GM13977 (cell line): ENCODE measurements at regions not wholly inside any gene's neighbourhood (a gene's known extent, or its start where the extent isn't known, plus 50 kb on each side); places are given as distances from the start of the nearest gene placed in this dataset.

Experiments used
- DNase-seq: peaks from one replicate; pipeline ENCODE4 v3.0.0; 2012; ENCODE audit warnings: low spot score
- CTCF ChIP-seq: IDR thresholded peaks from 2 replicates; pipeline ENCODE4 v1.5.1; 2012; ENCODE audit warnings: mild to moderate bottlenecking, control low read depth; ENCODE audit not compliant: insufficient read depth; ENCODE audit errors: extremely low read depth, missing control alignments
- in situ Hi-C: fragments of 300-500 bp; cut with MboI; formaldehyde crosslinking; loops from one replicate; pipeline ENCODE4 v1.12.0; 2022; ENCODE audit warnings: low sequenced_read_pairs, low pct_unique_long_range_greater_than_20kb, mixed read lengths, inconsistent platforms; ENCODE audit not compliant: unreplicated experiment

- in situ Hi-C loops, result no loop called here
- no peak for TF ChIP-seq CTCF
Measured at GRCh38 chr14:44099743-44100488, 407.2 kb downstream of the FSCB start.

GRCh38 chr14:44081146-44081545 lies 425.9 kb downstream of the FSCB start:
- in situ Hi-C loops, result no loop called here
- no peak for DNase-seq

More at GRCh38 chr14:44099743-44100488, 407.2 kb downstream of the FSCB start:
- no peak for DNase-seq

GRCh38 chr14:44070046-44070445 lies 437.0 kb downstream of the FSCB start:
- DNase-seq, result no peak
- TF ChIP-seq CTCF, result no peak
- in situ Hi-C loops, result no loop called here

More at GRCh38 chr14:44081146-44081545, 425.9 kb downstream of the FSCB start:
- no peak for TF ChIP-seq CTCF

- in situ Hi-C loops, result no loop called here
- no peak for TF ChIP-seq CTCF
- DNase-seq, result no peak
Measured at GRCh38 chr14:44053422-44053821, 453.7 kb downstream of the FSCB start.

- DNase-seq, result no peak
- in situ Hi-C loops, result no loop called here
- no peak for TF ChIP-seq CTCF
Measured at GRCh38 chr14:44041700-44042099, 465.4 kb downstream of the FSCB start.

- no peak for TF ChIP-seq CTCF
- DNase-seq, result no peak
- in situ Hi-C loops, result no loop called here
Measured at GRCh38 chr14:44040561-44040960, 466.5 kb downstream of the FSCB start.

GRCh38 chr14:44036248-44036647 lies 470.8 kb downstream of the FSCB start:
- in situ Hi-C loops, result no loop called here
- no peak for TF ChIP-seq CTCF

More at GRCh38 chr14:44036248-44036647, 470.8 kb downstream of the FSCB start:
- no peak for DNase-seq
